ENCODE measurements at regions not wholly inside any gene's neighbourhood (a gene's known extent, or its start where the extent isn't known, plus 50 kb on each side); places are given as distances from the start of the nearest gene placed in this dataset.

GRCh38 chr9:21605489-21605931 is 123.4 kb upstream of the IFNE start:
- in situ Hi-C loops (cut with MboI; ENCODE audit: low sequenced_read_pairs, unreplicated experiment), result no loop called here
- TF ChIP-seq CTCF (IDR thresholded peaks at IDR 0.05; ENCODE audit: borderline replicate concordance, control extremely low read depth, extremely low read depth, insufficient read depth, missing control alignments), result no peak

GRCh38 chr9:21607576-21607975 is 125.5 kb upstream of the IFNE start:
- in situ Hi-C loops (cut with MboI; ENCODE audit: low sequenced_read_pairs, unreplicated experiment), result no loop called here
- DNase-seq (ENCODE audit: low spot score), result no peak
- TF ChIP-seq CTCF (IDR thresholded peaks at IDR 0.05; ENCODE audit: borderline replicate concordance, control extremely low read depth, extremely low read depth, insufficient read depth, missing control alignments), result no peak

More at GRCh38 chr9:21605489-21605931, 123.4 kb upstream of the IFNE start:
- DNase-seq (ENCODE audit: low spot score), result no peak

- no peak for DNase-seq (ENCODE audit: low spot score)
- in situ Hi-C loops (cut with MboI; ENCODE audit: low sequenced_read_pairs, unreplicated experiment), result no loop called here
- no peak for TF ChIP-seq CTCF (IDR thresholded peaks at IDR 0.05; ENCODE audit: borderline replicate concordance, control extremely low read depth, extremely low read depth, insufficient read depth, missing control alignments)
Observed at GRCh38 chr9:21608200-21608599, 126.1 kb upstream of the IFNE start.

- no peak for TF ChIP-seq CTCF (IDR thresholded peaks at IDR 0.05; ENCODE audit: borderline replicate concordance, control extremely low read depth, extremely low read depth, insufficient read depth, missing control alignments)
- in situ Hi-C loops (cut with MboI; ENCODE audit: low sequenced_read_pairs, unreplicated experiment), result no loop called here
Observed at GRCh38 chr9:21609506-21609905, 127.4 kb upstream of the IFNE start.

GRCh38 chr9:21611891-21612290 is 129.8 kb upstream of the IFNE start:
- in situ Hi-C loops (cut with MboI; ENCODE audit: low sequenced_read_pairs, unreplicated experiment), result no loop called here

More at GRCh38 chr9:21609506-21609905, 127.4 kb upstream of the IFNE start:
- DNase-seq (ENCODE audit: low spot score), result no peak

GRCh38 chr9:21615018-21615417 is 132.9 kb upstream of the IFNE start:
- TF ChIP-seq CTCF (IDR thresholded peaks at IDR 0.05; ENCODE audit: borderline replicate concordance, control extremely low read depth, extremely low read depth, insufficient read depth, missing control alignments), result no peak
- DNase-seq (ENCODE audit: low spot score), result no peak
- in situ Hi-C loops (cut with MboI; ENCODE audit: low sequenced_read_pairs, unreplicated experiment), result no loop called here

More at GRCh38 chr9:21611891-21612290, 129.8 kb upstream of the IFNE start:
- no peak for DNase-seq (ENCODE audit: low spot score)
- no peak for TF ChIP-seq CTCF (IDR thresholded peaks at IDR 0.05; ENCODE audit: borderline replicate concordance, control extremely low read depth, extremely low read depth, insufficient read depth, missing control alignments)

GRCh38 chr9:21615446-21615845 is 133.3 kb upstream of the IFNE start:
- in situ Hi-C loops (cut with MboI; ENCODE audit: low sequenced_read_pairs, unreplicated experiment), result no loop called here
- no peak for TF ChIP-seq CTCF (IDR thresholded peaks at IDR 0.05; ENCODE audit: borderline replicate concordance, control extremely low read depth, extremely low read depth, insufficient read depth, missing control alignments)
- no peak for DNase-seq (ENCODE audit: low spot score)
